Natural killer cell (primary cell): ENCODE measurements at regions not wholly inside any gene's neighbourhood (a gene's known extent, or its start where the extent isn't known, plus 50 kb on each side); places are given as distances from the start of the nearest gene placed in this dataset.

Experiments used
- ATAC-seq, 3 donors: fragments of 150-1000 bp in 2 of 3; fragments of 200-7000 bp in 1 of 3; cut with Tn5 transposase; 1 replicate in 1 of 3; 2 replicates in 2 of 3; pipeline ENCODE4 v1.10.0; 2021; ENCODE audit warnings: mild to moderate bottlenecking in 2 of 3, moderate library complexity in 2 of 3
- DNase-seq, 2 donors: peaks; one replicate each; pipeline versions ENCODE4 v3.0.0 to v3.0.0-alpha.2; 2013 to 2021; ENCODE audit warnings: mixed read lengths in 1 of 2
- H3K27ac ChIP-seq: one replicate; pipeline ENCODE4 v1.5.1; 2013; ENCODE audit warnings: mild to moderate bottlenecking, low read length
- H3K27me3 ChIP-seq: one replicate; pipeline ENCODE4 v1.6.1; 2013; ENCODE audit warnings: low read length; ENCODE audit not compliant: control insufficient read depth, insufficient read depth
- H3K36me3 ChIP-seq: one replicate; pipeline ENCODE4 v1.6.1; 2013; ENCODE audit warnings: low read length; ENCODE audit not compliant: control insufficient read depth, insufficient read depth
- H3K4me1 ChIP-seq: one replicate; pipeline ENCODE4 v1.6.1; 2013; ENCODE audit warnings: low read length; ENCODE audit not compliant: control insufficient read depth, insufficient read depth
- H3K4me3 ChIP-seq: one replicate; pipeline ENCODE4 v1.5.1; 2013; ENCODE audit warnings: low read length
- H3K9me3 ChIP-seq: one replicate; pipeline ENCODE4 v1.6.1; 2013; ENCODE audit warnings: low read length; ENCODE audit not compliant: control insufficient read depth, insufficient read depth
- H3K27ac Mint-ChIP-seq, 2 donors: one replicate each; pipeline ENCODE4 v1.8.0; 2022; ENCODE audit warnings: mild to moderate bottlenecking in 2 of 2, mixed read lengths in 2 of 2, moderate library complexity in 1 of 2
- H3K27me3 Mint-ChIP-seq, 2 donors: one replicate each; pipeline ENCODE4 v1.8.0; 2022; ENCODE audit warnings: low read depth in 2 of 2, mixed read lengths in 2 of 2
- H3K36me3 Mint-ChIP-seq: one replicate; pipeline ENCODE4 v1.8.0; 2022; ENCODE audit warnings: mixed read lengths
- H3K4me1 Mint-ChIP-seq, 2 donors: one replicate each; pipeline ENCODE4 v1.8.0; 2022; ENCODE audit warnings: mixed read lengths in 2 of 2
- H3K4me3 Mint-ChIP-seq: one replicate; pipeline ENCODE4 v1.8.0; 2022; ENCODE audit warnings: mild to moderate bottlenecking, moderate library complexity, mixed read lengths
- H3K9me3 Mint-ChIP-seq, 2 donors: one replicate each; pipeline ENCODE4 v1.8.0; 2022; ENCODE audit warnings: mixed read lengths in 2 of 2
- WGBS: methylation state at CpG from one replicate; pipeline ENCODE4 v1.1.7; 2013; ENCODE audit warnings: missing lambda C conversion rate; ENCODE audit not compliant: insufficient coverage; 5-methylcytosine and 5-hydroxymethylcytosine counted together
- intact Hi-C: fragments of 100-400 bp; cut with micrococcal nuclease; formaldehyde crosslinking; loops from one replicate; pipeline ENCODE4 v1.14.2; 2022
- TF ChIP-seq, protein P1 (sequence below): fragments of 200-600 bp; IDR thresholded peaks from one replicate; pipeline ENCODE4 v1.8.0; 2022; ENCODE audit warnings: antibody characterized with exemption

DNA sequence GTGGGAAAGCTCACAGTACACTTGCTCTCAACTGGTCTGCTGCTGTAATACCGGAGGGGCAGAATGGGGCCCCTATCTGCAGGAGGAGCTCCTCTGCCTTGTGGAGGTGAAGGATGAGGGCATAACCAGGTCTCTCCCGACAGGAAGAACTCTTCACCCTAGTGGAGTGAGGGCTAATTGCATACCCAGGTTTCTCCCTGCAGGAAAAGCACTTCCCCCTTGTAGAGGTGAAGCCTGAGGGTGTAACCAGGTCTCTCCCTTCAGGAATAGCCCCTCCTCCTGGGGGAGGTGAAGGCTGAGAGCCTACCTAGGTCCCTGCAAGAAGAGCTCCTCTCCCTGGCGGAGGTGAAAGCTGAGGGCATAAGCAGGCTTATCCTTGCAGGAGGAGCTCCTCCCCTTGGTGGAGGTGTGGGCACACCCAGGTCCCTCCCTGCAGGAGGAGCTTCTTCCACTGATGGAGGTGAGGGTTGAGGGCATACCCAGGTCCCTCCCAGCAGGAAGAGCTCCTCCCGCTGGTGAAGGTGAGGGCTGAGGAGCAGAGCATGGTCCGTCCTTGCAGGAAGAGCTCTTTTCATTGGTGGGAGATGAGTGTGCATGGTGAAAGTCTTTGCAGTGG, 954.1 kb downstream of the NLGN4Y start:
- Mint-ChIP-seq H3K27ac (no peak overlapping the region), H3K4me1 (no peaks in the 10 kb centered on the region), H3K36me3 (no peaks in the 10 kb centered on the region), H3K9me3 (no peaks in the 10 kb centered on the region), H3K27me3 (no peaks in the 10 kb centered on the region), H3K4me3 (no peak overlapping the region)
- DNase-seq (no peak), ATAC-seq (no peak)
- intact Hi-C loops, result no loop called here
- 83% methylated on average over 4 of the region's 5 CpGs for WGBS
- Histone ChIP-seq H3K4me1 (no peaks in the 10 kb centered on the region), H3K9me3 (no peaks in the 10 kb centered on the region), H3K27me3 (no peaks in the 10 kb centered on the region), H3K4me3 (no peak overlapping the region), H3K36me3 (no peaks in the 10 kb centered on the region), H3K27ac (no peak overlapping the region)
- TF ChIP-seq, protein P1, sequence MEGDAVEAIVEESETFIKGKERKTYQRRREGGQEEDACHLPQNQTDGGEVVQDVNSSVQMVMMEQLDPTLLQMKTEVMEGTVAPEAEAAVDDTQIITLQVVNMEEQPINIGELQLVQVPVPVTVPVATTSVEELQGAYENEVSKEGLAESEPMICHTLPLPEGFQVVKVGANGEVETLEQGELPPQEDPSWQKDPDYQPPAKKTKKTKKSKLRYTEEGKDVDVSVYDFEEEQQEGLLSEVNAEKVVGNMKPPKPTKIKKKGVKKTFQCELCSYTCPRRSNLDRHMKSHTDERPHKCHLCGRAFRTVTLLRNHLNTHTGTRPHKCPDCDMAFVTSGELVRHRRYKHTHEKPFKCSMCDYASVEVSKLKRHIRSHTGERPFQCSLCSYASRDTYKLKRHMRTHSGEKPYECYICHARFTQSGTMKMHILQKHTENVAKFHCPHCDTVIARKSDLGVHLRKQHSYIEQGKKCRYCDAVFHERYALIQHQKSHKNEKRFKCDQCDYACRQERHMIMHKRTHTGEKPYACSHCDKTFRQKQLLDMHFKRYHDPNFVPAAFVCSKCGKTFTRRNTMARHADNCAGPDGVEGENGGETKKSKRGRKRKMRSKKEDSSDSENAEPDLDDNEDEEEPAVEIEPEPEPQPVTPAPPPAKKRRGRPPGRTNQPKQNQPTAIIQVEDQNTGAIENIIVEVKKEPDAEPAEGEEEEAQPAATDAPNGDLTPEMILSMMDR, result no peak

DNA sequence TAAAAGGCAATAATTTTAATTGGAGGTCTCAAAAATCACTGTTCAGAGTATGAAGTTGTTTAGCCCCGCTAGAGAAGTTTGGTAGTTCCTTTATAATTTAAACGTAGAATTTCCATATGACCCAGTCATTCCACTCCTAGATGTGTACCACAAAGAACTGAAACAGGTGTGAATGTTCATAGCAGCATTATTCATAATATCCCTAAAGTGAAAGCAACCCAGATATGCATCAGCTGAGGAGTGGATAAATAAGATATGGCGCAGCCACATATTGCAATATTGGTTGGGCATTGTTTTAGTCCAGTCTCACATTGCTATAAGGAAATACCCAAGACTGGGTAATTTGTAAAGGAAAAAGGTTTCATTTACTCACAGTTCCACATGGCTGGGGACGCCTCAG, 976.2 kb downstream of the NLGN4Y start:
- TF ChIP-seq, protein P1, result no peak
- no peak overlapping the region for H3K4me3 ChIP-seq
- Mint-ChIP-seq H3K27me3 (no peaks in the 10 kb centered on the region), H3K4me1 (no peaks in the 10 kb centered on the region), H3K27ac (no peak overlapping the region), H3K9me3 (peaks cover 0 to 3% of the 10 kb centered on the region in 2 donors), H3K4me3 (no peak overlapping the region), H3K36me3 (no peaks in the 10 kb centered on the region)
- no peaks in the 10 kb centered on the region for H3K4me1 ChIP-seq
- WGBS, result 50% methylated on average over 1 of the region's 4 CpGs
- intact Hi-C loops, result no loop called here
- DNase-seq (no peak), ATAC-seq (no peak)
- no peak overlapping the region for H3K27ac ChIP-seq
- no peaks in the 10 kb centered on the region for H3K27me3 ChIP-seq
- no peaks in the 10 kb centered on the region for H3K36me3 ChIP-seq
- H3K9me3 ChIP-seq, result no peaks in the 10 kb centered on the region

DNA sequence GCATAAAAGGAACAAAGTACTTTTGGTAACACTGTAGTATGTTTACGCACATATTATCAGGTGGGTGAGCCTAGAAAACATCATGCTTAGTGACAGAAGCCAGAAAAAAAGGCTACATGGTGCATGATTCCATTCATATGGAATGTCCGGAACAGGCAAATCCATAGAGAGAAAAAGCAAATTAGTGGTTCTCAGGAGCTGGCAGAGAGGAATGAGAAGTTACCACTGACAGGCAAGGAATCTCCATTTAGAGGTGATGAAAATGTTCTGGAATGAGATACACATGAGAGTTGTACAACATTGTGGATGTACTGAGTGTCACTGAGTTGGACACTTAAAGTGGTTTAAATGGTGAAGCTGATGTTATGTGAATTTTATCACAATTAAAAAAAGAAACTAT, 976.9 kb downstream of the NLGN4Y start:
- Mint-ChIP-seq H3K9me3 (peaks cover 0 to 5% of the 10 kb centered on the region in 2 donors), H3K27ac (no peak overlapping the region), H3K36me3 (no peaks in the 10 kb centered on the region), H3K4me3 (no peak overlapping the region), H3K27me3 (no peaks in the 10 kb centered on the region), H3K4me1 (no peaks in the 10 kb centered on the region)
- Histone ChIP-seq H3K27me3 (no peaks in the 10 kb centered on the region), H3K4me3 (no peak overlapping the region), H3K27ac (no peak overlapping the region), H3K36me3 (no peaks in the 10 kb centered on the region), H3K9me3 (no peaks in the 10 kb centered on the region), H3K4me1 (no peaks in the 10 kb centered on the region)
- 88% methylated on average over 2 of the region's 2 CpGs for WGBS
- DNase-seq (no peak), ATAC-seq (no peak)
- TF ChIP-seq, protein P1, result no peak
- intact Hi-C loops, result no loop called here

DNA sequence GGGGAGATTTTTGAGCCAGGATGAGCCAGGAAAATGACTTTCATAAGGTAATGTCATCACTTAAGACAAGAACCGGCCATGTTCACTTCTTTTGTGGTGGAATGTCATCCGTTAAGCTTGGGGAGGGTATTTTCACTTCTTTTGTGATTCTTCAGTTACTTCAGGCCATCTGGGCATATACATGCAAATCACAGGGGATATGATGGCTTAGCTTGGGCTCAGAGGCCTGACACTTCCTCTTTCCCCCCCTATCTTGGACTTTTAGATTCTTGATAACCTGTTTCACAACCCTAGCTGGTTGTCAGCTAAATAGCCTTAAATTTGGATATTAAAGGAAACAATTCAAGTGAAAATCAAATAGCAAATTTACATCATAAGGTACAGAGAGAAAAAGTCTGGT, 986.0 kb downstream of the NLGN4Y start:
- Histone ChIP-seq H3K27me3 (no peaks in the 10 kb centered on the region), H3K4me3 (no peak overlapping the region), H3K27ac (no peak overlapping the region), H3K4me1 (no peaks in the 10 kb centered on the region), H3K36me3 (no peaks in the 10 kb centered on the region), H3K9me3 (no peaks in the 10 kb centered on the region)
- WGBS, result 40% methylated on average over 1 of the region's 2 CpGs
- intact Hi-C loops, result no loop called here
- H3K9me3 Mint-ChIP-seq, result peaks cover 0 to 3% of the 10 kb centered on the region in 2 donors
- H3K4me1 Mint-ChIP-seq, result no peaks in the 10 kb centered on the region
- H3K27me3 Mint-ChIP-seq, result no peaks in the 10 kb centered on the region
- no peak overlapping the region for H3K4me3 Mint-ChIP-seq
- ATAC-seq (no peak), DNase-seq (no peak)
- no peaks in the 10 kb centered on the region for H3K36me3 Mint-ChIP-seq
- TF ChIP-seq, protein P1, result no peak
- no peak overlapping the region for H3K27ac Mint-ChIP-seq
